PFSK-1 (cell line): ENCODE measurements at regions not wholly inside any gene's neighbourhood (a gene's known extent, or its start where the extent isn't known, plus 50 kb on each side); places are given as distances from the start of the nearest gene placed in this dataset.

ENCODE experiments used
- POLR2AphosphoS5 ChIP-seq: IDR thresholded peaks from 2 replicates; pipeline ENCODE4 v1.6.1; 2012; ENCODE audit warnings: low read depth, mild to moderate bottlenecking, control low read depth, low read length, moderate library complexity
- REST ChIP-seq, 2 experiments: IDR thresholded peaks; 2 replicates each; pipeline versions ENCODE4 v1.6.1 to v1.8.0; 2011 to 2012; ENCODE audit warnings: low read depth in 2 of 2, low read length in 2 of 2, control low read depth in 1 of 2, inconsistent platforms in 1 of 2, mild to moderate bottlenecking in 1 of 2, moderate library complexity in 1 of 2; ENCODE audit not compliant: insufficient read depth in 1 of 2
- SIN3A ChIP-seq: IDR thresholded peaks from 2 replicates; pipeline ENCODE4 v1.6.1; 2012; ENCODE audit warnings: mild to moderate bottlenecking, low read length, moderate library complexity, borderline replicate concordance; ENCODE audit not compliant: insufficient read depth

GRCh38 chr4:79206660-79207059 is 119.2 kb downstream of the NAA11 start:
- TF ChIP-seq POLR2AphosphoS5 (no peak), SIN3A (no peak), REST (IDR thresholded peaks at IDR 0.05; ENCODE audit: insufficient read depth in 1 of 2, low read depth in 2 of 2, low read length in 2 of 2) (no peak)
